GM23338 (cell line): ENCODE measurements at regions not wholly inside any gene's neighbourhood (a gene's known extent, or its start where the extent isn't known, plus 50 kb on each side); places are given as distances from the start of the nearest gene placed in this dataset.

Experiments
- ATAC-seq: fragments of 200-7000 bp; cut with Tn5 transposase; 3 replicates; pipeline ENCODE4 v1.9.1; 2020
- DNase-seq: peaks from one replicate; pipeline ENCODE4 v3.0.0-alpha.2; 2015; ENCODE audit warnings: low spot score
- H2AFZ ChIP-seq: fragments of 200-600 bp; sonication (generic); 2 replicates; pipeline ENCODE4 v1.8.0; 2016; ENCODE audit warnings: antibody characterized with exemption, mild to moderate bottlenecking, moderate library complexity
- H3F3A ChIP-seq: fragments of 200-600 bp; sonication (generic); replicated peaks from 2 replicates; pipeline ENCODE4 v1.8.0; 2017; ENCODE audit warnings: antibody characterized with exemption, mixed run types, low read depth
- H3K27ac ChIP-seq: fragments of 200-600 bp; sonication (generic); 2 replicates; pipeline ENCODE4 v1.6.1; 2016; ENCODE audit warnings: low read depth
- H3K27me3 ChIP-seq: fragments of 200-600 bp; sonication (generic); 2 replicates; pipeline ENCODE4 v1.8.0; 2016; ENCODE audit warnings: mild to moderate bottlenecking, mixed run types, moderate library complexity; ENCODE audit not compliant: insufficient read depth
- H3K36me3 ChIP-seq: fragments of 200-600 bp; sonication (generic); 2 replicates; pipeline ENCODE4 v1.8.0; 2016; ENCODE audit warnings: mild to moderate bottlenecking; ENCODE audit not compliant: insufficient read depth
- H3K4me1 ChIP-seq: fragments of 200-600 bp; sonication (generic); 2 replicates; pipeline ENCODE4 v1.8.0; 2016; ENCODE audit warnings: mild to moderate bottlenecking, moderate library complexity; ENCODE audit not compliant: insufficient read depth
- H3K4me2 ChIP-seq: fragments of 200-600 bp; sonication (generic); 2 replicates; pipeline ENCODE4 v1.7.1; 2017; ENCODE audit warnings: mixed run types
- H3K4me3 ChIP-seq: fragments of 200-600 bp; sonication (generic); 2 replicates; pipeline ENCODE4 v1.6.1; 2016; ENCODE audit warnings: mixed run types
- H3K79me2 ChIP-seq: fragments of 200-600 bp; sonication (generic); replicated peaks from 2 replicates; pipeline ENCODE4 v1.8.0; 2017; ENCODE audit warnings: mild to moderate bottlenecking; ENCODE audit not compliant: insufficient read depth
- H3K9me2 ChIP-seq: fragments of 200-600 bp; sonication (generic); 2 replicates; pipeline ENCODE4 v1.8.0; 2017; ENCODE audit not compliant: insufficient read depth
- H4K20me1 ChIP-seq: fragments of 200-600 bp; sonication (generic); replicated peaks from 2 replicates; pipeline ENCODE4 v1.8.0; 2017; ENCODE audit warnings: mild to moderate bottlenecking; ENCODE audit not compliant: insufficient read depth
- H3K27ac Mint-ChIP-seq: 2 replicates; pipeline ENCODE4 v1.8.0; 2020; ENCODE audit warnings: inconsistent platforms, mild to moderate bottlenecking, moderate library complexity, mixed read lengths
- H3K27me3 Mint-ChIP-seq: 3 replicates; pipeline ENCODE4 v1.8.0; 2022; ENCODE audit warnings: low read depth, mild to moderate bottlenecking, moderate library complexity, mixed read lengths, inconsistent platforms; ENCODE audit not compliant: insufficient read depth, poor library complexity
- H3K36me3 Mint-ChIP-seq: 3 replicates; pipeline ENCODE4 v1.8.0; 2021; ENCODE audit warnings: low read depth, mild to moderate bottlenecking, inconsistent platforms, moderate library complexity, mixed read lengths
- H3K4me1 Mint-ChIP-seq: 3 replicates; pipeline ENCODE4 v1.8.0; 2020; ENCODE audit warnings: mild to moderate bottlenecking, inconsistent platforms, mixed read lengths
- H3K4me3 Mint-ChIP-seq: 3 replicates; pipeline ENCODE4 v1.8.0; 2021; ENCODE audit warnings: moderate library complexity, mild to moderate bottlenecking, inconsistent platforms, mixed read lengths
- H3K9me3 Mint-ChIP-seq: 3 replicates; pipeline ENCODE4 v1.8.0; 2020; ENCODE audit warnings: moderate library complexity, mild to moderate bottlenecking, inconsistent platforms, mixed read lengths
- CREB1 ChIP-seq: fragments of 250-450 bp; sonication (Bioruptor Pico); IDR thresholded peaks from 2 replicates; pipeline ENCODE4 v1.5.0; 2020; ENCODE audit warnings: low read depth, mild to moderate bottlenecking, moderate library complexity
- EZH2 ChIP-seq: fragments of 200-600 bp; sonication (generic); IDR thresholded peaks from one replicate; pipeline ENCODE4 v1.8.0; 2017; ENCODE audit warnings: antibody characterized with exemption, mild to moderate bottlenecking, low read depth; ENCODE audit not compliant: unreplicated experiment
- EZH2phosphoT487 ChIP-seq: fragments of 200-600 bp; sonication (generic); IDR thresholded peaks from one replicate; pipeline ENCODE4 v1.8.1; 2018; ENCODE audit warnings: antibody characterized with exemption; ENCODE audit not compliant: unreplicated experiment
- JUNB ChIP-seq: IDR thresholded peaks from one replicate; pipeline ENCODE4 v1.6.1; 2016; ENCODE audit warnings: antibody characterized with exemption; ENCODE audit not compliant: unreplicated experiment
- NANOG ChIP-seq: IDR thresholded peaks from 2 replicates; pipeline ENCODE4 v1.6.1; 2016; ENCODE audit warnings: antibody characterized with exemption, borderline replicate concordance
- POLR2AphosphoS5 ChIP-seq: IDR thresholded peaks from 2 replicates; pipeline ENCODE4 v1.6.1; 2016; ENCODE audit warnings: antibody characterized with exemption, low read depth
- STAT1 ChIP-seq: IDR thresholded peaks from one replicate; pipeline ENCODE4 v1.6.1; 2016; ENCODE audit warnings: antibody characterized with exemption; ENCODE audit not compliant: unreplicated experiment
- ZNF114 ChIP-seq: fragments of 250-450 bp; sonication (Bioruptor Pico); IDR thresholded peaks from 2 replicates; pipeline ENCODE4 v1.5.0; 2020; ENCODE audit warnings: mild to moderate bottlenecking, moderate library complexity
- ZNF331 ChIP-seq: fragments of 250-450 bp; sonication (Bioruptor Pico); IDR thresholded peaks from 2 replicates; pipeline ENCODE4 v1.5.0; 2020; ENCODE audit warnings: low read depth, mild to moderate bottlenecking, moderate library complexity
- TF ChIP-seq, protein P1 (sequence below), 2 experiments: fragments of 200-600 bp in 1 of 2; sonication (generic) in 1 of 2; conservative IDR thresholded peaks; 2 replicates each; pipeline versions ENCODE4 v1.5.1 to v1.6.1; 2016 to 2017; ENCODE audit warnings: antibody characterized with exemption in 2 of 2, low read depth in 2 of 2, mild to moderate bottlenecking in 2 of 2, moderate library complexity in 1 of 2
- TF ChIP-seq, protein P2 (sequence below): IDR thresholded peaks from 2 replicates; pipeline ENCODE4 v1.6.1; 2016; ENCODE audit warnings: antibody characterized with exemption

DNA sequence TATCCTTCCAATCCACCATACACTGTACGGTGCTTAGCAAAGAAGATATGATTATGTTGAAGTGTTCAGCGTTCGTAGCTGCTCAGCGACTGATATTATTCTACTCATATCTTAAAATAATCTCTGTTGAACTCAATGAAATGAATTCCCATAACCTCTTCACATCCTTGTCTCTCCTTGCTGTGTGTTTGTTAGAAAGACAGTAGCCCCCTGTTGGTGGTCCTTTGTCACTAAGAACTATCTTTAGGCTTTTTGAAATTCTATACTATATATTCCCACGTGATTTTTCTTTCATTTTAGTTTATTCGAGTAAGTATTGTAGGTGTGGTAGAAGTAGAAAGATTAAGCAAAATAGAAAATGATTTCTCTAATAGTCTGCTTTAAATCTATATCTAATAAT lies 762.8 kb upstream of the WWC1 start:
- DNase-seq: peak; percentile 69
- no peaks in the 10 kb centered on the region for H3K27me3 Mint-ChIP-seq
- H3F3A ChIP-seq: no peaks in the 10 kb centered on the region
- H3K36me3 Mint-ChIP-seq: no peaks in the 10 kb centered on the region
- H2AFZ ChIP-seq: no peak overlapping the region
- H3K27ac Mint-ChIP-seq: no peak overlapping the region
- no peaks in the 10 kb centered on the region for H4K20me1 ChIP-seq
- H3K4me3 Mint-ChIP-seq: no peak overlapping the region
- no peaks in the 10 kb centered on the region for H3K9me3 Mint-ChIP-seq
- peaks cover 16% of the 10 kb centered on the region for H3K4me1 Mint-ChIP-seq
- peaks cover 5% of the 10 kb centered on the region; the same call in 1 of the 2 replicates for H3K9me2 ChIP-seq
- 0 out of 2 replicates have a peak, but pooled peaks cover 1% of the 10 kb centered on the region for H3K4me1 ChIP-seq
- H3K4me3 ChIP-seq: no peak overlapping the region
- no peak overlapping the region for H3K4me2 ChIP-seq
- peak; percentile 37; the same call in 1 of the 3 replicates for ATAC-seq
- H3K27ac ChIP-seq: no peak overlapping the region
- H3K36me3 ChIP-seq: no peaks in the 10 kb centered on the region
- H3K79me2 ChIP-seq: no peaks in the 10 kb centered on the region
- no peak for TF ChIP-seq EZH2phosphoT487
- TF ChIP-seq, protein P1, sequence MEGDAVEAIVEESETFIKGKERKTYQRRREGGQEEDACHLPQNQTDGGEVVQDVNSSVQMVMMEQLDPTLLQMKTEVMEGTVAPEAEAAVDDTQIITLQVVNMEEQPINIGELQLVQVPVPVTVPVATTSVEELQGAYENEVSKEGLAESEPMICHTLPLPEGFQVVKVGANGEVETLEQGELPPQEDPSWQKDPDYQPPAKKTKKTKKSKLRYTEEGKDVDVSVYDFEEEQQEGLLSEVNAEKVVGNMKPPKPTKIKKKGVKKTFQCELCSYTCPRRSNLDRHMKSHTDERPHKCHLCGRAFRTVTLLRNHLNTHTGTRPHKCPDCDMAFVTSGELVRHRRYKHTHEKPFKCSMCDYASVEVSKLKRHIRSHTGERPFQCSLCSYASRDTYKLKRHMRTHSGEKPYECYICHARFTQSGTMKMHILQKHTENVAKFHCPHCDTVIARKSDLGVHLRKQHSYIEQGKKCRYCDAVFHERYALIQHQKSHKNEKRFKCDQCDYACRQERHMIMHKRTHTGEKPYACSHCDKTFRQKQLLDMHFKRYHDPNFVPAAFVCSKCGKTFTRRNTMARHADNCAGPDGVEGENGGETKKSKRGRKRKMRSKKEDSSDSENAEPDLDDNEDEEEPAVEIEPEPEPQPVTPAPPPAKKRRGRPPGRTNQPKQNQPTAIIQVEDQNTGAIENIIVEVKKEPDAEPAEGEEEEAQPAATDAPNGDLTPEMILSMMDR (conservative IDR thresholded peaks at IDR 0.05; ENCODE audit: low read depth in 2 of 2): peak; percentile 47 to 71
- no peaks in the 10 kb centered on the region for H3K27me3 ChIP-seq

DNA sequence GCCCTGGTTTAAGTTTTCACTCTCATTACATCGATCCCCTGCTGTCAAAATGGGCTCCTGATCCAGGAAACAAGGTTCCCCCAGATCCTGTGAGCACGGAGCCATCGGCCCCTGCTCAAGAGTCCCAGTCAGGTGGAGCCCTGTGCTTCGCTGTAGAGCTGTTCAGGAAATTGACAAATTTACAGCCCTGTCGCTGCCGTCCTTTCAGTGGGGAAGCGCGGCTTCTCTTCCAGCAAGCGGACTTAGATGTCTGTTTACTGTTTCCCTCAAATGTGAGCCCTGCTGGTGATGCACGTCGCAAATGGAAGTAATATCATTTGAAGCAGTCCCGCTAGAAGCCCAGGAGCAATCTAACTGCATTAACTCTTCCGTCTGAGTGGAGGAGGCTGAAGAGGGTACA lies 760.9 kb upstream of the WWC1 start:
- no peaks in the 10 kb centered on the region for H3K79me2 ChIP-seq
- H3K36me3 ChIP-seq: no peaks in the 10 kb centered on the region
- no peak overlapping the region for H3K4me2 ChIP-seq
- ATAC-seq (peak; percentile 55), DNase-seq (peak; percentile 21)
- Mint-ChIP-seq H3K9me3 (0 out of 3 replicates have a peak, but pooled peaks cover 2% of the 10 kb centered on the region), H3K4me3 (no peak overlapping the region), H3K27me3 (no peaks in the 10 kb centered on the region), H3K4me1 (peaks cover 23% of the 10 kb centered on the region), H3K36me3 (no peaks in the 10 kb centered on the region; the same call in 2 of the 3 replicates), H3K27ac (no peak overlapping the region)
- H3K27ac ChIP-seq: no peak overlapping the region
- TF ChIP-seq NANOG (no peak), CREB1 (CRISPR knock-in tag) (no peak), EZH2 (no peak)
- H3K9me2 ChIP-seq: peaks cover 9% of the 10 kb centered on the region; the same call in 1 of the 2 replicates
- peak overlapping the region; percentile 95 for H2AFZ ChIP-seq
- H3K27me3 ChIP-seq: no peaks in the 10 kb centered on the region
- H3K4me3 ChIP-seq: no peak overlapping the region
- H4K20me1 ChIP-seq: no peaks in the 10 kb centered on the region
- peaks cover 12% of the 10 kb centered on the region; the same call in 1 of the 2 replicates for H3K4me1 ChIP-seq
- no peaks in the 10 kb centered on the region for H3F3A ChIP-seq

DNA sequence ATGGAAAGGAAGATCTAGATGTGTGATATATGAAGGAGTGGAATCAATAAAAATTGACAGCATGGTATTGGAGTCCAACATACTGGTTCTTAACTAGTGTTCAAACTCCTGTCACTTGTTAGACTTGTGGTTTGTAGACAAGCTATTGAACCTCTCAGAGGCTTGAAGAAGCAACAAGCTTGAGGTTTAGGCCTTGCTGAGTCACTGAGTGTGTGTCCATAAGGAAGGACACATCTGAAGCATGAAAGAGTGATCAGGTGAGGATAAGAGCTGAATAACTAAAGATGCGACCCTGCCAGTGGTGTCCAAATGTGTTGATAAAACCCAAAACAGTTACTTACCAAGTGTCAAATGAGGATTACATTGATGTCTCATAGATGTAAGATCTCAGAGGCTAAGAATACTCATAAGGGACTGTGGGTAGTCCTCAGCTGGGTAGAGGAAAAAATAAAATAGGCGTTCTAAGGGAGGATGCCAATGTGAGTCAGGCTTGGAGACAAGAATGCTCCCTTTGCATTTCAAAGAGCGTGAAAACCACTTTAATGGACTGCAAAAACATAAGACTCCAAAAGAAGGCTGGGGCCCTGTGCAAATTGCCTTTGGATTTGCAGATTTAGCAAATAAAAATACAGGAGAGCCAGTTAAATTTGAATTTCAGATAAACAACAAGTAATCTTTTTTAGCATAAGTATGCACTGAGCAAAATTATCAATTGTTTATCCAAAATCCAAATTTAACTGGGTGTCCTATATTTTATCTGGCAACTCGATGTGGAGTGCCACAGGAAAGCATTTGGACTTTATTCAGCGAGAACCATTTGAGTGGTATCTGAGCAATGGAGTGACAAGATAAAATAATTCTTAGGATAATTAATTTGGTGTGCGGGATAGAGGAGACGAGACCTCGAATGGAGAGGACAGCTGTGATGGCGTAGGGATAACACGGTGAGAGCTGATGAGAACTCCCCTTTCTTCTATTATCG lies 757.3 kb upstream of the WWC1 start:
- peaks cover 9% of the 10 kb centered on the region; the same call in 1 of the 2 replicates for H3K9me2 ChIP-seq
- Mint-ChIP-seq H3K9me3 (0 out of 3 replicates have a peak, but pooled peaks cover 3% of the 10 kb centered on the region), H3K27ac (no peak overlapping the region), H3K4me3 (no peak overlapping the region), H3K4me1 (peaks cover 18% of the 10 kb centered on the region), H3K36me3 (no peaks in the 10 kb centered on the region; the same call in 2 of the 3 replicates), H3K27me3 (peaks cover 3% of the 10 kb centered on the region)
- no peaks in the 10 kb centered on the region for H3K79me2 ChIP-seq
- H3K27me3 ChIP-seq: no peaks in the 10 kb centered on the region
- no peaks in the 10 kb centered on the region for H4K20me1 ChIP-seq
- H2AFZ ChIP-seq: no peak overlapping the region
- peaks cover 12% of the 10 kb centered on the region; the same call in 1 of the 2 replicates for H3K4me1 ChIP-seq
- ATAC-seq (no peak), DNase-seq (peak; percentile 8)
- H3K4me2 ChIP-seq: no peak overlapping the region
- no peaks in the 10 kb centered on the region for H3F3A ChIP-seq
- no peaks in the 10 kb centered on the region for H3K36me3 ChIP-seq
- H3K27ac ChIP-seq: no peak overlapping the region
- H3K4me3 ChIP-seq: no peak overlapping the region
- TF ChIP-seq ZNF114 (CRISPR knock-in tag): no peak
- TF ChIP-seq, protein P2, sequence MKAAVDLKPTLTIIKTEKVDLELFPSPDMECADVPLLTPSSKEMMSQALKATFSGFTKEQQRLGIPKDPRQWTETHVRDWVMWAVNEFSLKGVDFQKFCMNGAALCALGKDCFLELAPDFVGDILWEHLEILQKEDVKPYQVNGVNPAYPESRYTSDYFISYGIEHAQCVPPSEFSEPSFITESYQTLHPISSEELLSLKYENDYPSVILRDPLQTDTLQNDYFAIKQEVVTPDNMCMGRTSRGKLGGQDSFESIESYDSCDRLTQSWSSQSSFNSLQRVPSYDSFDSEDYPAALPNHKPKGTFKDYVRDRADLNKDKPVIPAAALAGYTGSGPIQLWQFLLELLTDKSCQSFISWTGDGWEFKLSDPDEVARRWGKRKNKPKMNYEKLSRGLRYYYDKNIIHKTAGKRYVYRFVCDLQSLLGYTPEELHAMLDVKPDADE: no peak
- no peak for TF ChIP-seq STAT1
- no peak for TF ChIP-seq EZH2phosphoT487
- no peak for TF ChIP-seq CREB1 (CRISPR knock-in tag)
- TF ChIP-seq POLR2AphosphoS5: no peak
- TF ChIP-seq EZH2: no peak
- no peak for TF ChIP-seq NANOG
- no peak for TF ChIP-seq JUNB
- no peak for TF ChIP-seq ZNF331 (CRISPR knock-in tag)
- TF ChIP-seq, protein P1 (conservative IDR thresholded peaks at IDR 0.05; ENCODE audit: low read depth in 2 of 2): no peak
